Stimulated activated CD4-positive, alpha-beta T cell treated with anti-CD3 and anti-CD28 coated beads, Interleukin-12 subunit alpha, Interleukin-12 subunit beta, amount 100 ng/mL, for 48 hours (primary cell): ENCODE measurements at regions not wholly inside any gene's neighbourhood (a gene's known extent, or its start where the extent isn't known, plus 50 kb on each side); places are given as distances from the start of the nearest gene placed in this dataset.

Experiments used
- DNase-seq, 3 donors: peaks; one replicate each; pipeline ENCODE4 v3.0.0-alpha.2; 2020; ENCODE audit warnings: low read depth in 2 of 3, low spot score in 1 of 3

- no peak for DNase-seq
These were observed 1888.2 kb downstream of the EFNA5 start for GRCh38 chr5:105782501-105782900.

GRCh38 chr5:105773241-105773640 lies 1897.5 kb downstream of the EFNA5 start:
- DNase-seq: no peak

GRCh38 chr5:105767267-105767666 lies 1903.5 kb downstream of the EFNA5 start:
- DNase-seq: no peak

- no peak for DNase-seq
These were observed 1908.0 kb downstream of the EFNA5 start for GRCh38 chr5:105762728-105763127.

- DNase-seq: no peak
These were observed 1916.7 kb downstream of the EFNA5 start for GRCh38 chr5:105754056-105754455.

- no peak for DNase-seq
These were observed 1917.9 kb downstream of the EFNA5 start for GRCh38 chr5:105752801-105753200.

- no peak for DNase-seq
These were observed 1918.8 kb downstream of the EFNA5 start for GRCh38 chr5:105751908-105752307.

GRCh38 chr5:105745111-105745510 lies 1925.6 kb downstream of the EFNA5 start:
- DNase-seq: no peak

- no peak for DNase-seq
These were observed 1930.5 kb downstream of the EFNA5 start for GRCh38 chr5:105740242-105740641.

GRCh38 chr5:105739732-105740131 lies 1931.0 kb downstream of the EFNA5 start:
- DNase-seq: no peak

- no peak for DNase-seq
These were observed 1935.0 kb downstream of the EFNA5 start for GRCh38 chr5:105735704-105736103.

- DNase-seq: no peak
These were observed 1939.8 kb downstream of the EFNA5 start for GRCh38 chr5:105730982-105731381.

GRCh38 chr5:105726093-105726492 lies 1944.6 kb downstream of the EFNA5 start:
- DNase-seq: no peak

- DNase-seq: no peak
These were observed 1962.3 kb downstream of the EFNA5 start for GRCh38 chr5:105708442-105708841.

GRCh38 chr5:105702323-105702722 lies 1968.4 kb downstream of the EFNA5 start:
- no peak for DNase-seq

GRCh38 chr5:105696440-105696839 lies 1974.3 kb downstream of the EFNA5 start:
- DNase-seq: no peak

GRCh38 chr5:105695941-105696340 lies 1974.8 kb downstream of the EFNA5 start:
- DNase-seq: no peak

- DNase-seq: no peak
These were observed 1981.1 kb downstream of the EFNA5 start for GRCh38 chr5:105689596-105689995.

- DNase-seq: no peak
These were observed 1982.4 kb downstream of the EFNA5 start for GRCh38 chr5:105688227-105688792.

- DNase-seq: no peak
These were observed 1983.2 kb downstream of the EFNA5 start for GRCh38 chr5:105687493-105687892.

GRCh38 chr5:105685884-105686283 lies 1984.9 kb downstream of the EFNA5 start:
- DNase-seq: no peak

GRCh38 chr5:105684799-105685198 lies 1985.9 kb downstream of the EFNA5 start:
- no peak for DNase-seq

GRCh38 chr5:105680858-105681475 lies 1989.8 kb downstream of the EFNA5 start:
- DNase-seq: no peak
